Astrocyte (in vitro differentiated cells and primary cell): ENCODE measurements at regions not wholly inside any gene's neighbourhood (a gene's known extent, or its start where the extent isn't known, plus 50 kb on each side); places are given as distances from the start of the nearest gene placed in this dataset.

Source experiments
- DNase-seq: peaks from one replicate; pipeline ENCODE4 v3.0.0-alpha.2; 2010; ENCODE audit warnings: low read depth
- FAIRE-seq: peaks from 2 replicates; lab custom pipeline; 2011; peaks lifted over from hg19 to GRCh38; lab: Jason Lieb, UNC
- H2AFZ ChIP-seq: 2 replicates; pipeline ENCODE4 v1.6.0; 2012; ENCODE audit warnings: low read depth, low read length, inconsistent platforms
- H3K27ac ChIP-seq: 2 replicates; pipeline ENCODE4 v1.5.1; 2011; ENCODE audit warnings: low read depth, low read length, inconsistent platforms
- H3K27me3 ChIP-seq: 2 replicates; pipeline ENCODE4 v1.6.0; 2011; ENCODE audit warnings: low read length, inconsistent platforms; ENCODE audit not compliant: insufficient read depth
- H3K36me3 ChIP-seq: 2 replicates; pipeline ENCODE4 v1.5.1; 2011; ENCODE audit warnings: low read length, inconsistent platforms; ENCODE audit not compliant: insufficient read depth
- H3K4me1 ChIP-seq: 2 replicates; pipeline ENCODE4 v1.5.1; 2011; ENCODE audit warnings: low read length, inconsistent platforms; ENCODE audit not compliant: insufficient read depth
- H3K4me2 ChIP-seq: 2 replicates; pipeline ENCODE4 v1.6.0; 2012; ENCODE audit warnings: low read length, inconsistent platforms
- H3K4me3 ChIP-seq: 2 replicates; pipeline ENCODE4 v1.5.1; 2011; ENCODE audit warnings: low read depth, mild to moderate bottlenecking, low read length, inconsistent platforms; ENCODE audit not compliant: insufficient read depth
- H3K79me2 ChIP-seq: 2 replicates; pipeline ENCODE4 v1.6.0; 2012; ENCODE audit warnings: mild to moderate bottlenecking, low read length, inconsistent platforms; ENCODE audit not compliant: insufficient read depth
- H3K9ac ChIP-seq: 2 replicates; pipeline ENCODE4 v1.6.0; 2012; ENCODE audit warnings: mild to moderate bottlenecking, low read length, inconsistent platforms
- H3K9me3 ChIP-seq: 2 replicates; pipeline ENCODE4 v1.5.1; 2012; ENCODE audit warnings: low read depth, mild to moderate bottlenecking, low read length, inconsistent platforms; ENCODE audit not compliant: insufficient read depth
- H4K20me1 ChIP-seq: 2 replicates; pipeline ENCODE4 v1.6.0; 2012; ENCODE audit warnings: low read length, inconsistent platforms; ENCODE audit not compliant: insufficient read depth
- H3K27ac Mint-ChIP-seq: one replicate; pipeline ENCODE4 v1.8.0; 2021; ENCODE audit warnings: mild to moderate bottlenecking, mixed read lengths; ENCODE audit not compliant: unreplicated experiment
- H3K27me3 Mint-ChIP-seq: one replicate; pipeline ENCODE4 v1.8.0; 2021; ENCODE audit warnings: low read depth, mixed read lengths; ENCODE audit not compliant: unreplicated experiment
- H3K36me3 Mint-ChIP-seq: one replicate; pipeline ENCODE4 v1.8.0; 2021; ENCODE audit warnings: low read depth, mixed read lengths; ENCODE audit not compliant: unreplicated experiment
- H3K4me1 Mint-ChIP-seq: one replicate; pipeline ENCODE4 v1.8.0; 2021; ENCODE audit warnings: low read depth, mixed read lengths; ENCODE audit not compliant: unreplicated experiment
- H3K4me3 Mint-ChIP-seq: one replicate; pipeline ENCODE4 v1.8.0; 2021; ENCODE audit warnings: mild to moderate bottlenecking, moderate library complexity, mixed read lengths; ENCODE audit not compliant: unreplicated experiment
- H3K9me3 Mint-ChIP-seq: one replicate; pipeline ENCODE4 v1.8.0; 2021; ENCODE audit warnings: mild to moderate bottlenecking, mixed read lengths; ENCODE audit not compliant: unreplicated experiment
- EZH2 ChIP-seq: IDR thresholded peaks from 2 replicates; pipeline ENCODE4 v1.6.1; 2012; ENCODE audit warnings: mild to moderate bottlenecking, low read length, inconsistent platforms; ENCODE audit not compliant: insufficient read depth
- TF ChIP-seq, protein P1 (sequence below): IDR thresholded peaks from 2 replicates; pipeline ENCODE4 v1.5.1; 2011; ENCODE audit warnings: low read depth, mild to moderate bottlenecking, inconsistent platforms, low read length, moderate library complexity; ENCODE audit not compliant: insufficient read depth

DNA sequence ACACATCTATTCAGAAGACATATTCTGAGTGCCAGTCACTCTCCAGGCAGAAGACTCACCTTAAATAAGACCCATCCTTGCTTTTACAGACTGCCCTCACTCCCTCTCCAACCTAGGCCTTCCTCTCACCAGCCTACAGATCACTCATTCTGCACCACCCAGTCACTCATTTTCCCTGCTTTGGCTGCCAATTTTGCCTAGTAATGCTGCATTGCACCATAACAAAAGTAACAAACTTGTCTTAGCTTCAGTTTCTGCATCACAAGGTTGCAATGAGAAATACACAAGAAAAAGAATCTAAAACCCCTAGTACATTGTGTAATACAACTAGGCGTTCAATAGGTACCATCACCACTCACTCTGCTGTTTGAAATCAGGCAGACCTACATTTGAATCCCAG lies 292.4 kb downstream of the PLPP3 start:
- H3K9ac ChIP-seq: no peak overlapping the region
- Mint-ChIP-seq H3K27ac (no peak overlapping the region), H3K27me3 (peaks cover 13% of the 10 kb centered on the region), H3K4me3 (no peak overlapping the region), H3K9me3 (no peaks in the 10 kb centered on the region), H3K36me3 (no peaks in the 10 kb centered on the region), H3K4me1 (peaks cover 8% of the 10 kb centered on the region)
- no peak overlapping the region for H3K27ac ChIP-seq
- H2AFZ ChIP-seq: no peak overlapping the region
- no peaks in the 10 kb centered on the region for H3K79me2 ChIP-seq
- no peak for DNase-seq
- H4K20me1 ChIP-seq: no peaks in the 10 kb centered on the region
- no peaks in the 10 kb centered on the region for H3K9me3 ChIP-seq
- no peak for FAIRE-seq
- TF ChIP-seq EZH2: no peak
- TF ChIP-seq, protein P1, sequence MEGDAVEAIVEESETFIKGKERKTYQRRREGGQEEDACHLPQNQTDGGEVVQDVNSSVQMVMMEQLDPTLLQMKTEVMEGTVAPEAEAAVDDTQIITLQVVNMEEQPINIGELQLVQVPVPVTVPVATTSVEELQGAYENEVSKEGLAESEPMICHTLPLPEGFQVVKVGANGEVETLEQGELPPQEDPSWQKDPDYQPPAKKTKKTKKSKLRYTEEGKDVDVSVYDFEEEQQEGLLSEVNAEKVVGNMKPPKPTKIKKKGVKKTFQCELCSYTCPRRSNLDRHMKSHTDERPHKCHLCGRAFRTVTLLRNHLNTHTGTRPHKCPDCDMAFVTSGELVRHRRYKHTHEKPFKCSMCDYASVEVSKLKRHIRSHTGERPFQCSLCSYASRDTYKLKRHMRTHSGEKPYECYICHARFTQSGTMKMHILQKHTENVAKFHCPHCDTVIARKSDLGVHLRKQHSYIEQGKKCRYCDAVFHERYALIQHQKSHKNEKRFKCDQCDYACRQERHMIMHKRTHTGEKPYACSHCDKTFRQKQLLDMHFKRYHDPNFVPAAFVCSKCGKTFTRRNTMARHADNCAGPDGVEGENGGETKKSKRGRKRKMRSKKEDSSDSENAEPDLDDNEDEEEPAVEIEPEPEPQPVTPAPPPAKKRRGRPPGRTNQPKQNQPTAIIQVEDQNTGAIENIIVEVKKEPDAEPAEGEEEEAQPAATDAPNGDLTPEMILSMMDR: no peak
- no peak overlapping the region for H3K4me3 ChIP-seq
- no peaks in the 10 kb centered on the region for H3K27me3 ChIP-seq
- no peak overlapping the region for H3K4me2 ChIP-seq
- no peaks in the 10 kb centered on the region for H3K4me1 ChIP-seq
- H3K36me3 ChIP-seq: no peaks in the 10 kb centered on the region

DNA sequence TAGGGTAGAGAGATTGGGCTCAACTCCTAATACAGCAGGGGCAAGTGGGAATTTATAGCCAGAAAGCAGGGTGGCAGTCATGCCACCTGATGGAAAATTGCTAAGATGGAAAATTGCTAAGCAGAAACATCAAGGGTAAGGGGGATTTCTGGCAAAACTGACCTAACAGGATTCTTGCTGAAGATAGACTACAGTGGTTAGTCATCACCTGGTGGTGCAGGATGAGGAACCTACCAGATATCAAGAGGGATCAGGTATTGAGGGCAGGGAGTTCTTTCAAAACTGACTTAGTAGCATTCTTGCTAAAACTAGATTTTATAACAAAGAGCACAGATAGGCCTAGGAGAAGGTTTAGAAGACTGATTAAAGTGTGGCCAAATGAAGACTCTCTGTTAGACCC lies 292.9 kb downstream of the PLPP3 start:
- no peaks in the 10 kb centered on the region for H3K27me3 ChIP-seq
- no peaks in the 10 kb centered on the region for H3K36me3 ChIP-seq
- H3K9me3 Mint-ChIP-seq: no peaks in the 10 kb centered on the region
- no peak overlapping the region for H3K27ac Mint-ChIP-seq
- no peaks in the 10 kb centered on the region for H4K20me1 ChIP-seq
- no peaks in the 10 kb centered on the region for H3K9me3 ChIP-seq
- no peak for FAIRE-seq
- H3K4me1 ChIP-seq: no peaks in the 10 kb centered on the region
- H3K27ac ChIP-seq: no peak overlapping the region
- no peak overlapping the region for H3K9ac ChIP-seq
- TF ChIP-seq EZH2: no peak
- TF ChIP-seq, protein P1: no peak
- H3K4me3 ChIP-seq: no peak overlapping the region
- H3K36me3 Mint-ChIP-seq: no peaks in the 10 kb centered on the region
- no peak overlapping the region for H3K4me3 Mint-ChIP-seq
- H3K4me1 Mint-ChIP-seq: peaks cover 8% of the 10 kb centered on the region
- H3K4me2 ChIP-seq: no peak overlapping the region
- no peak overlapping the region for H2AFZ ChIP-seq
- H3K79me2 ChIP-seq: no peaks in the 10 kb centered on the region
- H3K27me3 Mint-ChIP-seq: peaks cover 9% of the 10 kb centered on the region
- no peak for DNase-seq

DNA sequence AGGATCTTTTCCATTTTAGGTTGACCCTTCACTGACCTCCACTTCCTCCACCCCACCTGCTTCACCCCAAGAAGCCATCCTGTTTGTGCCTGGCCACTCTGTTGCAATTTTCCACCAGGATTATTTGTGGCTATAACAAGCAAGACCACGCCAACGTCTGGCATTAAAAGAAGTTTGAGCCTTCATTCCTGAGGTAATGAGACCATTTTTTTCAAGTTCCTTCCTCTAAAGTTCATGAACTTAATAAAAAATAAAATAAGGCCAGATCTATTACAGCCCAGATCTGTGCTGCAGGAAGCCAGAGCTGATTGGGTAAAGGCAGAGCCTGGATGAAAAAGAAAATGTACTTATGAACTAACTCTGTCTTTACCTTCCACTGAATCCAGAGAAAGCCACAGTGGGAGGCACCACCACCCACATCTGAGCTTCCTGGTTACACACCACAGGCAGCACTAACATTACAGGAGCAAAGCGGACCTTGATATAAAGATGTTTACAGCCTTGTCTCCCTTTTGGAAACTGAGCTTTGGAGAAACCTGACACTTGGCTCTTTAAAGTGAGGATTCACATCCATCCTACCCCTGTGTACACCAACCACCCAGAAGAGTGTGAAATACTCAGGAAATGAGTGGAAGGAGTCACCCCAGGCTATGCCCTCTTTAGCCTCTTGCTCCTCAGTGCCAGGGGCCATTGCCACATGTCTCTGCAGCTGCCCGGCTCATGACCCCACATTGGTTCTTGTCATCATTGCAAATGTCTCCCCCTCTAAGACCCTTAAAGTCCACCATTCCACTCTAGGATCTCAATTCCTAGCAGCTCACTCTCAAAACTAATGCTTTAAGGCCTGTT lies 293.6 kb downstream of the PLPP3 start:
- no peak for FAIRE-seq
- peaks cover 9% of the 10 kb centered on the region for H3K27me3 Mint-ChIP-seq
- Histone ChIP-seq H3K4me2 (no peak overlapping the region), H3K4me3 (no peak overlapping the region), H4K20me1 (no peaks in the 10 kb centered on the region), H3K79me2 (no peaks in the 10 kb centered on the region), H3K36me3 (no peaks in the 10 kb centered on the region), H3K9me3 (no peaks in the 10 kb centered on the region), H3K27ac (no peak overlapping the region), H3K27me3 (no peaks in the 10 kb centered on the region), H3K4me1 (no peaks in the 10 kb centered on the region), H3K9ac (no peak overlapping the region), H2AFZ (no peak overlapping the region)
- peaks cover 8% of the 10 kb centered on the region for H3K4me1 Mint-ChIP-seq
- TF ChIP-seq, protein P1: no peak
- no peak for TF ChIP-seq EZH2
- H3K27ac Mint-ChIP-seq: no peak overlapping the region
- no peaks in the 10 kb centered on the region for H3K9me3 Mint-ChIP-seq
- DNase-seq: peak; percentile 56
- H3K36me3 Mint-ChIP-seq: no peaks in the 10 kb centered on the region
- no peak overlapping the region for H3K4me3 Mint-ChIP-seq
